ENCODE measurements at regions not wholly inside any gene's neighbourhood (a gene's known extent, or its start where the extent isn't known, plus 50 kb on each side); places are given as distances from the start of the nearest gene placed in this dataset.

DNA sequence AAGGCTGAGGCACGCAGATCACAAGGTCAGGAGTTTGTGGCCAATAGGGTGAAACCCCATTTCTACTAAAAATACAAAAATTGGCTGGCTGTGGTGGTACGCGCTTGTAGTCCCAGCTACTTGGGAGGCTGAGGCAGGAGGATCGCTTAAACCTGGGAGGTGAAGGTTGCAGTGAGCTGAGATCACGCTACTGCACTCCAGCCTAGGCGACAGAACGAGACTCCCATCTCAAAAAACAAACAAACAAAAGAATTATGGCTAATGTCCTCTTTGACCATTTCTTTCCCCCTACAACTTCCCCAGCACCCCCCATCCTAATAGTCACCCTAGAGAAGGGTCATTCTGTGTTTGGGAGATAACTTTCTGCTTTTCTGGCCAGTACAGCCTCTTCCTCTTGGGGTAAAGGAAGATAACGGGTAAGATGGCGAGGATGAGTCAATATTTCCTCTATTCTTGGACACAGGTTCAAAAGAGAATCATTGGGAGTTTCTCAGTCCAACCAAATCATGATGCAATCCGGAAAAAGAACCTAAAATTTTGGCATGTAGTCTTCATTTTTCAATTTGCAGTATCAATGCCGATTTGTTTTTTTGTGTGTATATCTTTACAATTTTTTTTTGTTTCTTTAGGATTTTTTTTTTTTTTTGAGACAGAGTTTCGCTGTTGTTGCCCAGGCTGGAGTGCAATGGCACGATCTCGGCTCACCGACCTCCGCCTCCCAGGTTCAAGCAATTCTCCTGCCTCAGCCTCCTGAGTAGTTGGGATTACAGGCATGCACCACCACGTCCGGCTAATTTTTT lies 107.6 kb upstream of the MED13 start:
- Histone ChIP-seq H3K4me1 (no peaks in the 10 kb centered on the region), H3K27ac (no peak overlapping the region), H3K27me3 (no peaks in the 10 kb centered on the region), H3K36me3 (no peaks in the 10 kb centered on the region), H3K4me3 (no peak overlapping the region), H3K9me3 (no peaks in the 10 kb centered on the region)
- 82 to 87% (median 85%) methylated on average over 18 of the region's 18 CpGs for WGBS, 4 donors
- no peak for DNase-seq
- no peak for ATAC-seq
- TF ChIP-seq, protein P1, sequence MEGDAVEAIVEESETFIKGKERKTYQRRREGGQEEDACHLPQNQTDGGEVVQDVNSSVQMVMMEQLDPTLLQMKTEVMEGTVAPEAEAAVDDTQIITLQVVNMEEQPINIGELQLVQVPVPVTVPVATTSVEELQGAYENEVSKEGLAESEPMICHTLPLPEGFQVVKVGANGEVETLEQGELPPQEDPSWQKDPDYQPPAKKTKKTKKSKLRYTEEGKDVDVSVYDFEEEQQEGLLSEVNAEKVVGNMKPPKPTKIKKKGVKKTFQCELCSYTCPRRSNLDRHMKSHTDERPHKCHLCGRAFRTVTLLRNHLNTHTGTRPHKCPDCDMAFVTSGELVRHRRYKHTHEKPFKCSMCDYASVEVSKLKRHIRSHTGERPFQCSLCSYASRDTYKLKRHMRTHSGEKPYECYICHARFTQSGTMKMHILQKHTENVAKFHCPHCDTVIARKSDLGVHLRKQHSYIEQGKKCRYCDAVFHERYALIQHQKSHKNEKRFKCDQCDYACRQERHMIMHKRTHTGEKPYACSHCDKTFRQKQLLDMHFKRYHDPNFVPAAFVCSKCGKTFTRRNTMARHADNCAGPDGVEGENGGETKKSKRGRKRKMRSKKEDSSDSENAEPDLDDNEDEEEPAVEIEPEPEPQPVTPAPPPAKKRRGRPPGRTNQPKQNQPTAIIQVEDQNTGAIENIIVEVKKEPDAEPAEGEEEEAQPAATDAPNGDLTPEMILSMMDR (IDR thresholded peaks at IDR 0.05): no peak
- no peak for TF ChIP-seq POLR2A (IDR thresholded peaks at IDR 0.05)
- intact Hi-C loops (cut with DNase I): no loop called here

DNA sequence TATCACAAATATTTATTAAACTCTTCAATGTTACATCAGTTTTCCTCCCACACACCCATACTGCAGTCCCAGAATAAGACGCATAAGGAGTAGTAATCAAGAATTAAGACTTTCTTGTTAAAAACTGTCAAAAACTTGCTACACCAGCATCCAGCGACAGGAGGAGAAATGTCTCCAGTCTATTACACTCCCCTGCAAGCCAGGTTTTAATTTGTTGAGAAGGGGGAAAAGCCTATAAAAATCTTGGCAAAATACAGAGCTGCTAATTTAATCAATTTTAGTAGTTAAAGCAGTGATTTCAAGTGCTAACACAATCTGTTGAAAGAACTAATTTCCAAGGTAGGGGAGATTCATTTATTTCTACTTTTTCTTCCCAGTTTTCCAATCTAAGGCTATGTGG lies 102.0 kb upstream of the MED13 start:
- ATAC-seq: no peak

DNA sequence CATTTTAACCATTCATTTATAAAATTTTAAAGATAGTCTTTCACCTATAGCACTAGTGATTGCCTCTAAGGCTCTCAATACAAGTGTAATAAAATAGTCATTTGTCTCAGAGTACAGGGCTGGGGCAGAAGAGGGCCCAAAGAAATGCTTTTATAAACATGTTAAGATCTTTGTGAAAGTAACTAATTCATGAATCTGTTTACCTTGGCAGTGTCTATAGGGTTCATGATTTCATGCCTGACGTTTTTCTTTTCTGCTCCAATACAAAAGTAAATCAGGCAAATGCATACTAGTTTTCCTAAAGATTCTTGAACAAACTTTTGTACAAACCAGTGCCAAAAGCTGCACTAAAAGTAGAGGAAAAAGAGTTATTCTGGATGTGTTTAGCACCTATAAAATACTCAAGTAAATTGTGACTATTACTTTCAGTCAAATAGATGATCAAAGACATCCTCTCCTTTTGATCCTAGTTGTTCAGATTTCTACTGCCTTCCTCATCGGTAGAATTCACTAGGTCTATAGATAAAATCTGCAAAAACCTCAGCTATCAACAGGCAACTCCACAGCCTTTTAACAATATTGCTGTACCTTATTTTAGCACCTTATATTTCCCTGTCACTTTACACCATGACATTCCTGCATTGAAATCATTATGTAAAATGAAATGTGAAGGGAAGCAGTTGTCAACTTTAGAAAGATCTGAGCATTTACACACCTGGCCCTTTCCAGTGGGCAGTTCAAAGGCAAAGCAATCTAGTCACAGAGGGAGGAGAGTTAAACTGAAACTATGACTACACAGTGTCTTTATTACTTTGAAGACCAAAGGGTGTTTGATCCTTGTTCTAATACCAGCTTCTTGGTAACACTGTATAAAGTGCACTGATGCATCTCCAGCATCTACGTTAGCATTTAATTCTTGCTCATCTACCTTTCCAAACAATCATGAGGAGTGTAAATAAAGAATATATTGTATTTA lies 100.0 kb upstream of the MED13 start:
- Histone ChIP-seq H3K4me1 (no peaks in the 10 kb centered on the region), H3K9me3 (no peaks in the 10 kb centered on the region), H3K4me3 (no peak overlapping the region), H3K27ac (no peak overlapping the region), H3K36me3 (no peaks in the 10 kb centered on the region), H3K27me3 (peaks cover 0 to 4% (median 0%) of the 10 kb centered on the region in 9 donors)
- intact Hi-C loops (cut with DNase I): no loop called here
- 48 to 52% (median 48%) methylated on average over 3 of the region's 3 CpGs for WGBS, 4 donors
- no peak for ATAC-seq
- no peak for DNase-seq
- TF ChIP-seq POLR2A (IDR thresholded peaks at IDR 0.05): no peak

More for the DNA sequence above, 102.0 kb upstream of the MED13 start:
- Histone ChIP-seq H3K27ac (no peak overlapping the region), H3K4me3 (no peak overlapping the region), H3K36me3 (no peaks in the 10 kb centered on the region), H3K4me1 (no peaks in the 10 kb centered on the region), H3K27me3 (no peaks in the 10 kb centered on the region), H3K9me3 (no peaks in the 10 kb centered on the region)
- WGBS, 4 donors: 90 to 98% (median 94%) methylated on average over 2 of the region's 2 CpGs
- TF ChIP-seq, protein P1 (IDR thresholded peaks at IDR 0.05): no peak
- no peak for TF ChIP-seq POLR2A (IDR thresholded peaks at IDR 0.05)
- intact Hi-C loops (cut with DNase I): no loop called here
- no peak for DNase-seq

DNA sequence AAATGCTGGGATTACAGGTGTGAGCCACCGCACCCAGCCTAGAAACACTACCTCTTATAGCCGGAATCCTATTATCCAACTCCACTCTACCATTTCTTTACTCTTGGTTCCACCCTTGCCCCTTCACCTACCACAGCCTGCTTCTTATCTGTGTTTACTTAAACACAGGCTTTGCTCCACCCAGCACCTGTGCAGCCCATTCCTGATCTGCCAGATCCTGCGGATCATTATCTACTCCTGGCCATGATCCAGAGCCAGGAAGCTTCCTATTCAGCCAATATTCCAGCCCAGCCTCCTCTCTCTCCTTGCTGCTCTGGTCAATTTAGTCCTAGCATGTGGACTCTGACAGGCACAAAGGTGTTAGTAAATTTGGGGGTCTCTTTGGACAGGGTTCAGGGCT lies 98.8 kb upstream of the MED13 start:
- WGBS, 4 donors: 74 to 80% (median 77%) methylated on average over 3 of the region's 3 CpGs
- Histone ChIP-seq H3K27me3 (peaks cover 0 to 4% (median 0%) of the 10 kb centered on the region in 9 donors), H3K4me3 (no peak overlapping the region), H3K27ac (no peak overlapping the region), H3K4me1 (no peaks in the 10 kb centered on the region), H3K36me3 (no peaks in the 10 kb centered on the region), H3K9me3 (no peaks in the 10 kb centered on the region)
- no peak for ATAC-seq
- DNase-seq: no peak
- TF ChIP-seq, protein P1 (IDR thresholded peaks at IDR 0.05): no peak
- no peak for TF ChIP-seq POLR2A (IDR thresholded peaks at IDR 0.05)
- intact Hi-C loops (cut with DNase I): no loop called here

All from heart left ventricle (tissue), 16 donors.